ENCODE measurements at regions not wholly inside any gene's neighbourhood (a gene's known extent, or its start where the extent isn't known, plus 50 kb on each side); places are given as distances from the start of the nearest gene placed in this dataset.

DNA sequence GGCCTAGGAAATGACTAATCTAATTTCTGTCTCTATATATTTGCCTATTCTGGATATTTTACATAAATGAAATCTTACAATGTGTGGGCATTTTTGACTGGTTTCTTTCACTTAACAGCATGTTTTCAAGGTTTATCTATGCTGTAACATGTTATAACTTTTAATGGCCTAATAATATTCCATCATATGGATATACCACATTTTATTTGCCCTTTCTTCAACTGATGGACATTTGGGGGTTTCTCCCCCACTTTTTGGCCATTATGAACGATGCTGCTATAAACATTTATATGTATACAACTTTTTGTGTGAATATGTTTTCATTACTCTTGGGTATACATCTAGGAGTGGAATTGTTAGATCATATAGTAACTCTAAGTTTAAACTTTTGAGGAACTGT, 357.3 kb upstream of the ADAMTS9 start:
- Histone ChIP-seq H3K9me2 (ENCODE audit: insufficient read depth) (no peaks in the 10 kb centered on the region), H3K27ac (no peak overlapping the region), H3K4me3 (no peak overlapping the region), H4K20me1 (ENCODE audit: insufficient read depth) (no peaks in the 10 kb centered on the region), H3K4me1 (ENCODE audit: insufficient read depth) (0 out of 2 replicates have a peak, but pooled peaks cover 2% of the 10 kb centered on the region), H3F3A (ENCODE audit: insufficient read depth) (no peaks in the 10 kb centered on the region), H3K36me3 (ENCODE audit: low read depth) (no peaks in the 10 kb centered on the region), H3K9me3 (ENCODE audit: low read depth) (no peaks in the 10 kb centered on the region), H2AFZ (no peak overlapping the region), H3K4me2 (ENCODE audit: unreplicated experiment) (no peak overlapping the region), H3K9ac (no peak overlapping the region), H3K79me2 (ENCODE audit: insufficient read depth) (no peaks in the 10 kb centered on the region), H3K27me3 (replicated peaks; ENCODE audit: insufficient read depth) (no peaks in the 10 kb centered on the region)
- in situ Hi-C loops (cut with MboI) = no loop called here
- TF ChIP-seq EZH2 (IDR thresholded peaks at IDR 0.05; ENCODE audit: insufficient read depth, poor library complexity, severe bottlenecking) = no peak
- no peak for TF ChIP-seq EZH2phosphoT487 (IDR thresholded peaks at IDR 0.05; ENCODE audit: insufficient read depth, low read depth)
- WGBS, 2 experiments (ENCODE audit: low coverage in 1 of 2, low lambda C conversion rate in 2 of 2, missing lambda C conversion rate in 2 of 2) = 8 to 18% methylated on average over 1 of the region's 1 CpG
- no peak for DNase-seq

DNA sequence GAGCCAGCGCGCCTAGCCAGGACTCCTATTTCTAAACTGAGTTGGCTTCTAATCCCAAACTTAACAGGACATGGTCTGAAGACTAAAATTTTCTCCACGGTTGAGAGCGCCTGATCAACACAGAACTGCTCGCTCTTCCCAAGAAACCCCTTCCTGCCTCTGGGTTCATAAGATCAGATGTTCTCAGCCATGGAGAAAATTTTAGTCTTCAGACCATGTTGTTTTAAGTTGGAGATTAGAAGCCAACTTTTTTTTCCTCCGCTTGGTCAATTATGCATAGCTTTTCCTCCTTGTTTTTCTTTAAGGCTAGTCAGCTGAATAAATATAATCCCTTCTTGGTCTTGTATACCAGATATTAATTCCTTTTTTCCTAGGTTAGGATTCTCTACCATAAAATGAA, 356.6 kb upstream of the ADAMTS9 start:
- Histone ChIP-seq H3K27ac (no peak overlapping the region), H3F3A (ENCODE audit: insufficient read depth) (no peaks in the 10 kb centered on the region), H3K36me3 (ENCODE audit: low read depth) (no peaks in the 10 kb centered on the region), H3K27me3 (replicated peaks; ENCODE audit: insufficient read depth) (no peaks in the 10 kb centered on the region), H3K4me1 (ENCODE audit: insufficient read depth) (0 out of 2 replicates have a peak, but pooled peaks cover 2% of the 10 kb centered on the region), H3K9ac (no peak overlapping the region), H3K4me3 (no peak overlapping the region), H3K79me2 (ENCODE audit: insufficient read depth) (no peaks in the 10 kb centered on the region), H4K20me1 (ENCODE audit: insufficient read depth) (no peaks in the 10 kb centered on the region), H2AFZ (no peak overlapping the region), H3K9me2 (ENCODE audit: insufficient read depth) (no peaks in the 10 kb centered on the region), H3K9me3 (ENCODE audit: low read depth) (no peaks in the 10 kb centered on the region), H3K4me2 (ENCODE audit: unreplicated experiment) (no peak overlapping the region)
- TF ChIP-seq EZH2 (IDR thresholded peaks at IDR 0.05; ENCODE audit: insufficient read depth, poor library complexity, severe bottlenecking) (no peak), EZH2phosphoT487 (IDR thresholded peaks at IDR 0.05; ENCODE audit: insufficient read depth, low read depth) (no peak)
- in situ Hi-C loops (cut with MboI) = no loop called here
- no peak for DNase-seq
- WGBS, 2 experiments (ENCODE audit: low coverage in 1 of 2, low lambda C conversion rate in 2 of 2, missing lambda C conversion rate in 2 of 2) = 94 to 98% methylated on average over 6 of the region's 6 CpGs

DNA sequence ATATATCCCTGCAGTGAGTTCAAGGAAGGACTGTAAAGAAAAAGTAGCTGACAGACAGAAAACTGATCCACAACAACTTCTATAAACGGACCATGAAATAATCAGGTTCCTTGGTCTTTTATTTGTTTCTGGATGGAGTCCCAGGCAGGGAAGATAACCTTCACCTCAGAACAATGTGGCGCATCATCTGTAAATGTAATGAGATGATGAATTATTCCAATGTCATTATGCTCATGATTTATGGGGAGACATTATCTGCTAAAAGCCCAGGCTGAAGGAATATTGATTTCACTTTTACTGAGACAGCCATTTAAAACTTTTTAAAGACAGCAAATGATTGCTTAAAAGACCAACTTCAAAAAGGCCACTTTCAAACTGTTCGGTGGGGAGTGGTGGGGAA, 354.9 kb upstream of the ADAMTS9 start:
- TF ChIP-seq EZH2phosphoT487 (IDR thresholded peaks at IDR 0.05; ENCODE audit: insufficient read depth, low read depth) (no peak), EZH2 (IDR thresholded peaks at IDR 0.05; ENCODE audit: insufficient read depth, poor library complexity, severe bottlenecking) (no peak)
- WGBS, 2 experiments (ENCODE audit: low coverage in 1 of 2, low lambda C conversion rate in 2 of 2, missing lambda C conversion rate in 2 of 2) = 64 to 82% methylated on average over 3 of the region's 3 CpGs
- Histone ChIP-seq H3K27me3 (replicated peaks; ENCODE audit: insufficient read depth) (no peaks in the 10 kb centered on the region), H4K20me1 (ENCODE audit: insufficient read depth) (no peaks in the 10 kb centered on the region), H3K79me2 (ENCODE audit: insufficient read depth) (no peaks in the 10 kb centered on the region), H3K9ac (no peak overlapping the region), H3K27ac (no peak overlapping the region), H3F3A (ENCODE audit: insufficient read depth) (no peaks in the 10 kb centered on the region), H3K36me3 (ENCODE audit: low read depth) (no peaks in the 10 kb centered on the region), H2AFZ (no peak overlapping the region), H3K4me2 (ENCODE audit: unreplicated experiment) (no peak overlapping the region), H3K9me2 (ENCODE audit: insufficient read depth) (no peaks in the 10 kb centered on the region), H3K4me1 (ENCODE audit: insufficient read depth) (no peaks in the 10 kb centered on the region), H3K9me3 (ENCODE audit: low read depth) (no peaks in the 10 kb centered on the region), H3K4me3 (no peak overlapping the region)
- in situ Hi-C loops (cut with MboI) = no loop called here
- no peak for DNase-seq

GRCh38 chr3:65039754-65040210, 352.0 kb upstream of the ADAMTS9 start:
- no peak overlapping the region for H2AFZ ChIP-seq
- no peak overlapping the region for H3K4me2 ChIP-seq (ENCODE audit: unreplicated experiment)
- TF ChIP-seq EZH2 (IDR thresholded peaks at IDR 0.05; ENCODE audit: insufficient read depth, poor library complexity, severe bottlenecking) (no peak), EZH2phosphoT487 (IDR thresholded peaks at IDR 0.05; ENCODE audit: insufficient read depth, low read depth) (no peak)
- no peaks in the 10 kb centered on the region for H3F3A ChIP-seq (ENCODE audit: insufficient read depth)
- in situ Hi-C loops (cut with MboI) = no loop called here
- no peak overlapping the region for H3K9ac ChIP-seq
- H4K20me1 ChIP-seq (ENCODE audit: insufficient read depth) = no peaks in the 10 kb centered on the region
- H3K79me2 ChIP-seq (ENCODE audit: insufficient read depth) = no peaks in the 10 kb centered on the region
- no peaks in the 10 kb centered on the region for H3K36me3 ChIP-seq (ENCODE audit: low read depth)
- no peaks in the 10 kb centered on the region for H3K9me2 ChIP-seq (ENCODE audit: insufficient read depth)
- WGBS, 2 experiments (ENCODE audit: low coverage in 1 of 2, low lambda C conversion rate in 2 of 2, missing lambda C conversion rate in 2 of 2) = 77 to 79% methylated on average over 6 of the region's 6 CpGs
- no peaks in the 10 kb centered on the region for H3K4me1 ChIP-seq (ENCODE audit: insufficient read depth)
- H3K27ac ChIP-seq = no peak overlapping the region
- no peak overlapping the region for H3K4me3 ChIP-seq
- peak; percentile 8 for DNase-seq
- H3K9me3 ChIP-seq (ENCODE audit: low read depth) = no peaks in the 10 kb centered on the region
- no peaks in the 10 kb centered on the region for H3K27me3 ChIP-seq (replicated peaks; ENCODE audit: insufficient read depth)

- Histone ChIP-seq H3F3A (ENCODE audit: insufficient read depth) (no peaks in the 10 kb centered on the region), H3K4me2 (ENCODE audit: unreplicated experiment) (no peak overlapping the region), H3K9me3 (ENCODE audit: low read depth) (no peaks in the 10 kb centered on the region), H3K9me2 (ENCODE audit: insufficient read depth) (no peaks in the 10 kb centered on the region), H3K9ac (no peak overlapping the region), H3K36me3 (ENCODE audit: low read depth) (no peaks in the 10 kb centered on the region), H3K4me3 (no peak overlapping the region), H3K27me3 (replicated peaks; ENCODE audit: insufficient read depth) (no peaks in the 10 kb centered on the region), H4K20me1 (ENCODE audit: insufficient read depth) (no peaks in the 10 kb centered on the region), H3K4me1 (ENCODE audit: insufficient read depth) (no peaks in the 10 kb centered on the region), H3K27ac (no peak overlapping the region), H2AFZ (no peak overlapping the region), H3K79me2 (ENCODE audit: insufficient read depth) (no peaks in the 10 kb centered on the region)
- TF ChIP-seq EZH2phosphoT487 (IDR thresholded peaks at IDR 0.05; ENCODE audit: insufficient read depth, low read depth) (no peak), EZH2 (IDR thresholded peaks at IDR 0.05; ENCODE audit: insufficient read depth, poor library complexity, severe bottlenecking) (no peak)
- WGBS, 2 experiments (ENCODE audit: low coverage in 1 of 2, low lambda C conversion rate in 2 of 2, missing lambda C conversion rate in 2 of 2) = 44 to 62% methylated on average over 2 of the region's 2 CpGs
- in situ Hi-C loops (cut with MboI) = no loop called here
- DNase-seq = no peak
Observed at GRCh38 chr3:65037861-65038260, 350.1 kb upstream of the ADAMTS9 start.
